ENCODE measurements at regions not wholly inside any gene's neighbourhood (a gene's known extent, or its start where the extent isn't known, plus 50 kb on each side); places are given as distances from the start of the nearest gene placed in this dataset.

DNA sequence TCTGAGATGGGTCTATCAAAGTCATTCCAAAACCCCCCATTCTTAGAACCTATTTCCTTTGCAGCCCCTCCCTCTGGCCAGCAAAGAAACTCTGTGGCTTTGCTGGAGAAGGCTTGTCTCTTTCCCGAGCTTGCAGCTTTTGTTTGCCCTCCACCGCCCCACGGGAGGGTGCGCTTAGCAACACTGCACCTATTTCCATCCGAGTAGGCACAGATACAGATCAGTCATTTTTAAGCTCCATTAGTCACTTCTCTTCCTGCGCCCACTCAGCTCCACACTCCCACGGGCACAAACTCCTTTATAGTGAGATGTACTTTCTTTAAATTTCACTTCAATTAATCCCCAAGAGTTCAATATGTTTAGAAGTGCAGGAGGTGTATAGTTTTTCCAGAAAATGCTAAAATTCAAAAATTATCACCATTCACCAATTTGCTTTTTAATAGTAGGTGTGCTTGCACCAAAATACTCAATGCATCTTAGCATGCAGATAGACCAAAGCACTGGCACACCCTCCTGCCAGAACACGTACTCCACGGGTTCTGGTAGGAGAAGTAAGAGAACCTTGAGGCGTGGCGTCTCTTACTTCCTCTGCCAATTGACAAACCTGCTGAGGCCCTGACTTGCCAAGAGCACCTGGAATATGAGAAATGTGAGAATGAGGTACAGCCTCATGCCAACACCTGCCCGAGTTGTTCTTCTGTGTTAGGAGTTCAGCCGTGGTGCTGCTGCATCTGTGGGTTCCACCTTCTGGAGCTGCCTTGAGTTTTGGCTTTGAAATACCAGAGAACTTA is 183.7 kb downstream of the TEX29 start:
- Histone ChIP-seq H2AFZ (ENCODE audit: low read length) (no peak overlapping the region), H3K4me1 (ENCODE audit: insufficient read depth, low read length) (no peaks in the 10 kb centered on the region), H4K20me1 (ENCODE audit: insufficient read depth, low read length) (no peaks in the 10 kb centered on the region), H3K79me2 (ENCODE audit: insufficient read depth, low read length) (no peaks in the 10 kb centered on the region), H3K27me3 (ENCODE audit: insufficient read depth, low read length) (no peaks in the 10 kb centered on the region), H3K36me3 (ENCODE audit: insufficient read depth, low read length) (no peaks in the 10 kb centered on the region), H3K4me2 (ENCODE audit: insufficient read depth, low read length) (no peak overlapping the region), H3K9me3 (ENCODE audit: low read depth, low read length) (no peaks in the 10 kb centered on the region), H3K4me3 (ENCODE audit: insufficient read depth, low read length) (no peak overlapping the region), H3K27ac (ENCODE audit: low read depth, low read length) (no peak overlapping the region)
- no peak for DNase-seq (ENCODE audit: insufficient read length, low spot score, missing footprints)
- TF ChIP-seq, protein P1, sequence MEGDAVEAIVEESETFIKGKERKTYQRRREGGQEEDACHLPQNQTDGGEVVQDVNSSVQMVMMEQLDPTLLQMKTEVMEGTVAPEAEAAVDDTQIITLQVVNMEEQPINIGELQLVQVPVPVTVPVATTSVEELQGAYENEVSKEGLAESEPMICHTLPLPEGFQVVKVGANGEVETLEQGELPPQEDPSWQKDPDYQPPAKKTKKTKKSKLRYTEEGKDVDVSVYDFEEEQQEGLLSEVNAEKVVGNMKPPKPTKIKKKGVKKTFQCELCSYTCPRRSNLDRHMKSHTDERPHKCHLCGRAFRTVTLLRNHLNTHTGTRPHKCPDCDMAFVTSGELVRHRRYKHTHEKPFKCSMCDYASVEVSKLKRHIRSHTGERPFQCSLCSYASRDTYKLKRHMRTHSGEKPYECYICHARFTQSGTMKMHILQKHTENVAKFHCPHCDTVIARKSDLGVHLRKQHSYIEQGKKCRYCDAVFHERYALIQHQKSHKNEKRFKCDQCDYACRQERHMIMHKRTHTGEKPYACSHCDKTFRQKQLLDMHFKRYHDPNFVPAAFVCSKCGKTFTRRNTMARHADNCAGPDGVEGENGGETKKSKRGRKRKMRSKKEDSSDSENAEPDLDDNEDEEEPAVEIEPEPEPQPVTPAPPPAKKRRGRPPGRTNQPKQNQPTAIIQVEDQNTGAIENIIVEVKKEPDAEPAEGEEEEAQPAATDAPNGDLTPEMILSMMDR (IDR thresholded peaks at IDR 0.05; ENCODE audit: extremely low read depth, low read depth, low read length) = no peak

GRCh38 chr13:111505175-111505777 is 184.8 kb downstream of the TEX29 start:
- Histone ChIP-seq H3K9me3 (ENCODE audit: low read depth, low read length) (no peaks in the 10 kb centered on the region), H3K79me2 (ENCODE audit: insufficient read depth, low read length) (no peaks in the 10 kb centered on the region), H3K27me3 (ENCODE audit: insufficient read depth, low read length) (no peaks in the 10 kb centered on the region), H3K4me2 (ENCODE audit: insufficient read depth, low read length) (no peak overlapping the region), H3K4me3 (ENCODE audit: insufficient read depth, low read length) (no peak overlapping the region), H3K4me1 (ENCODE audit: insufficient read depth, low read length) (no peaks in the 10 kb centered on the region), H2AFZ (ENCODE audit: low read length) (no peak overlapping the region), H4K20me1 (ENCODE audit: insufficient read depth, low read length) (no peaks in the 10 kb centered on the region), H3K27ac (ENCODE audit: low read depth, low read length) (no peak overlapping the region), H3K36me3 (ENCODE audit: insufficient read depth, low read length) (no peaks in the 10 kb centered on the region)
- peak; percentile 67 for DNase-seq (ENCODE audit: insufficient read length, low spot score, missing footprints)
- TF ChIP-seq, protein P1 (IDR thresholded peaks at IDR 0.05; ENCODE audit: extremely low read depth, low read depth, low read length) = no peak

GRCh38 chr13:111506125-111506524 is 185.7 kb downstream of the TEX29 start:
- Histone ChIP-seq H3K79me2 (ENCODE audit: insufficient read depth, low read length) (no peaks in the 10 kb centered on the region), H3K27me3 (ENCODE audit: insufficient read depth, low read length) (no peaks in the 10 kb centered on the region), H3K36me3 (ENCODE audit: insufficient read depth, low read length) (no peaks in the 10 kb centered on the region), H3K4me1 (ENCODE audit: insufficient read depth, low read length) (no peaks in the 10 kb centered on the region), H4K20me1 (ENCODE audit: insufficient read depth, low read length) (no peaks in the 10 kb centered on the region), H3K27ac (ENCODE audit: low read depth, low read length) (no peak overlapping the region), H3K4me2 (ENCODE audit: insufficient read depth, low read length) (no peak overlapping the region), H3K4me3 (ENCODE audit: insufficient read depth, low read length) (no peak overlapping the region), H2AFZ (ENCODE audit: low read length) (no peak overlapping the region), H3K9me3 (ENCODE audit: low read depth, low read length) (no peaks in the 10 kb centered on the region)
- TF ChIP-seq, protein P1 (IDR thresholded peaks at IDR 0.05; ENCODE audit: extremely low read depth, low read depth, low read length) = no peak
- DNase-seq (ENCODE audit: insufficient read length, low spot score, missing footprints) = peak; percentile 22

DNA sequence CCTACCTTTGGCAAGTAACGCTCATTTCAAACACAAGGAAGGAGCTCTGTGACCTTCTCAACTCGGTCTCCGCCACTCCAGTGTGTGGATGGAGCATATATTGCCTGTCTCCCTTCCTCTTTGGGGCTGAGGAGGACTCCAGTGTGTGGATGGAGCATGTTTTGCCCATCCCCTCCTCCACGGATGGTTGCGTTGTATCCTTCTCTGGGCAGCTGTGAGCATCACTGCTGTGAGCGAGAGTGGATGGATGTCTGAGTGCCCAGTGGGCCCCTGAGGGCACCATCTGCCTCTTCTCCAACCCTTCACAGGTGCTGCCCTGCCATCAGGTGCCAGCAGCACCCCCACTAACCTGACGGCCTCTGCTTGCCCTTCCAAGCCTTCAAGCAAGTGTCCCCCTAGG is 186.2 kb downstream of the TEX29 start:
- no peak for DNase-seq (ENCODE audit: insufficient read length, low spot score, missing footprints)
- Histone ChIP-seq H3K27ac (ENCODE audit: low read depth, low read length) (no peak overlapping the region), H3K4me3 (ENCODE audit: insufficient read depth, low read length) (no peak overlapping the region), H3K79me2 (ENCODE audit: insufficient read depth, low read length) (no peaks in the 10 kb centered on the region), H3K36me3 (ENCODE audit: insufficient read depth, low read length) (no peaks in the 10 kb centered on the region), H3K27me3 (ENCODE audit: insufficient read depth, low read length) (no peaks in the 10 kb centered on the region), H3K4me2 (ENCODE audit: insufficient read depth, low read length) (no peak overlapping the region), H3K4me1 (ENCODE audit: insufficient read depth, low read length) (no peaks in the 10 kb centered on the region), H4K20me1 (ENCODE audit: insufficient read depth, low read length) (no peaks in the 10 kb centered on the region), H3K9me3 (ENCODE audit: low read depth, low read length) (no peaks in the 10 kb centered on the region), H2AFZ (ENCODE audit: low read length) (no peak overlapping the region)
- TF ChIP-seq, protein P1 (IDR thresholded peaks at IDR 0.05; ENCODE audit: extremely low read depth, low read depth, low read length) = no peak
